ENCODE measurements at regions not wholly inside any gene's neighbourhood (a gene's known extent, or its start where the extent isn't known, plus 50 kb on each side); places are given as distances from the start of the nearest gene placed in this dataset.

- H3K27me3 ChIP-seq, result no peaks in the 10 kb centered on the region
- no peak overlapping the region for H3K4me3 ChIP-seq
- H3K36me3 ChIP-seq, result no peaks in the 10 kb centered on the region
- H3K9me3 ChIP-seq (ENCODE audit: low read depth), result no peaks in the 10 kb centered on the region
- TF ChIP-seq CTCF (IDR thresholded peaks at IDR 0.05; ENCODE audit: low read depth, low read length), result no peak
- DNase-seq (ENCODE audit: low read depth in 1 of 2, low spot score in 1 of 2), result no peak
- no peak overlapping the region for H3K27ac ChIP-seq
- peaks cover 3% of the 10 kb centered on the region for H3K4me1 ChIP-seq (ENCODE audit: low read depth)
These were observed 68.7 kb upstream of the SP4 start for GRCh38 chr7:21359163-21359562.

- DNase-seq (ENCODE audit: low read depth in 1 of 2, low spot score in 1 of 2), result no peak
- H3K4me1 ChIP-seq (ENCODE audit: low read depth), result peaks cover 3% of the 10 kb centered on the region
- no peaks in the 10 kb centered on the region for H3K36me3 ChIP-seq
- no peaks in the 10 kb centered on the region for H3K9me3 ChIP-seq (ENCODE audit: low read depth)
- TF ChIP-seq CTCF (IDR thresholded peaks at IDR 0.05; ENCODE audit: low read depth, low read length), result no peak
- no peak overlapping the region for H3K4me3 ChIP-seq
- H3K27ac ChIP-seq, result no peak overlapping the region
- no peaks in the 10 kb centered on the region for H3K27me3 ChIP-seq
These were observed 66.3 kb upstream of the SP4 start for GRCh38 chr7:21361413-21362125.

DNA sequence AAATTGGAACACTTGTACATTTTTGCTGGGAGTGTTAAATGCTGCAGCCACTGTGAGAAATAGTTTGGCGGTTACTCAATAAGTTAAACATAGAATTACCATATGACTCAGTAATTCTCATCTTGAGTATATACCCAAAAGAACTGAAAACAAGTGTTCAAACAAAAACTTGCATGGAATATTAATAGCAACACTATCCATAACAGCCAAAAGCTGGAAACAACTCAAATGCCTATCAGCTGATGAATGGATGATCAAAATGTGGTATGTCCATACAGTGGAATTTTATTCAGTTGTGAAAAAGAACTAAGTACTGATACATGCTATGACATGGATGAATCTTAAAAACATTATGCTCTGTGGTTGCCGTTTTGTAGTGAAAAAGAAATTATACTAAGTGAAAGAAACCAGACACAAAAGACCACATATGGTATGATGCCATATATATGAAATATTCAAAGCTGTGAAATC lies 63.0 kb upstream of the SP4 start:
- H3K27ac ChIP-seq, result no peak overlapping the region

GRCh38 chr7:21365866-21366624 lies 61.8 kb upstream of the SP4 start:
- Histone ChIP-seq H3K4me3 (no peak overlapping the region), H3K36me3 (no peaks in the 10 kb centered on the region), H3K4me1 (ENCODE audit: low read depth) (peaks cover 12% of the 10 kb centered on the region), H3K27me3 (no peaks in the 10 kb centered on the region), H3K9me3 (ENCODE audit: low read depth) (no peaks in the 10 kb centered on the region), H3K27ac (no peak overlapping the region)
- TF ChIP-seq CTCF (IDR thresholded peaks at IDR 0.05; ENCODE audit: low read depth, low read length), result no peak
- DNase-seq (ENCODE audit: low read depth in 1 of 2, low spot score in 1 of 2), result peak in 1 of 2 donors; percentile 2

More for the DNA sequence above, 63.0 kb upstream of the SP4 start:
- Histone ChIP-seq H3K4me3 (no peak overlapping the region), H3K9me3 (ENCODE audit: low read depth) (no peaks in the 10 kb centered on the region), H3K36me3 (no peaks in the 10 kb centered on the region), H3K4me1 (ENCODE audit: low read depth) (peaks cover 3% of the 10 kb centered on the region), H3K27me3 (no peaks in the 10 kb centered on the region)
- TF ChIP-seq CTCF (IDR thresholded peaks at IDR 0.05; ENCODE audit: low read depth, low read length), result no peak
- no peak for DNase-seq (ENCODE audit: low read depth in 1 of 2, low spot score in 1 of 2)

DNA sequence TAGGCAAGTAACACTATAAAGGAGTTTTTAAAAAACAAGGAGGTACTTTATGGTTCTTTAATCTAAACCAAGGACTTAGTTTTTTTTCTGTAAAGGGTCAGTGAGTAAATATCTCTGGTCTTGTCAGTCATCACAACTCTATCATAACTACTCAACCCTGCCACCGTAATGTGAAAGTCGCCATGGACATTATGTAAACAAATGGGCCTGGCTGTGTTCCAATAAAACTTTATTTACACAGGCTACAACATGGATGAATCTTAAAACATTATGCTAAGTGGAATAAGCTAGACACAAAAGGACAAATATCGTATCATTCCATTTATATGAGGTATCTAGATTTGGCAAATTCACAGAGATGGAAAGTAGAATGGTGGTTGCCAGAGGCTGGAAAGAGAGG lies 60.8 kb upstream of the SP4 start:
- no peak for DNase-seq (ENCODE audit: low read depth in 1 of 2, low spot score in 1 of 2)
- H3K27ac ChIP-seq, result no peak overlapping the region
- H3K27me3 ChIP-seq, result no peaks in the 10 kb centered on the region
- H3K9me3 ChIP-seq (ENCODE audit: low read depth), result no peaks in the 10 kb centered on the region
- H3K36me3 ChIP-seq, result no peaks in the 10 kb centered on the region
- peaks cover 11% of the 10 kb centered on the region for H3K4me1 ChIP-seq (ENCODE audit: low read depth)
- H3K4me3 ChIP-seq, result no peak overlapping the region
- no peak for TF ChIP-seq CTCF (IDR thresholded peaks at IDR 0.05; ENCODE audit: low read depth, low read length)
